HCT116 (cell line): ENCODE measurements at regions not wholly inside any gene's neighbourhood (a gene's known extent, or its start where the extent isn't known, plus 50 kb on each side); places are given as distances from the start of the nearest gene placed in this dataset.

Source experiments
- CEBPB ChIP-seq: IDR thresholded peaks from 2 replicates; pipeline ENCODE4 v1.6.1; 2012; ENCODE audit warnings: low read depth
- EGR1 ChIP-seq: IDR thresholded peaks from 2 replicates; pipeline ENCODE4 v1.6.1; 2012; ENCODE audit warnings: low read depth
- EZH2 ChIP-seq: fragments of 200-600 bp; sonication (generic); IDR thresholded peaks from 2 replicates; pipeline ENCODE4 v1.6.1; 2017; ENCODE audit warnings: antibody characterized with exemption, mixed run types
- EZH2phosphoT487 ChIP-seq: fragments of 200-600 bp; IDR thresholded peaks from 2 replicates; pipeline ENCODE4 v1.6.1; 2018; ENCODE audit warnings: antibody characterized with exemption, borderline replicate concordance
- JUND ChIP-seq: IDR thresholded peaks from 2 replicates; pipeline ENCODE4 v1.6.1; 2012
- POLR2A ChIP-seq: IDR thresholded peaks from 2 replicates; pipeline ENCODE4 v1.7.0; 2011; ENCODE audit warnings: borderline replicate concordance; ENCODE audit not compliant: insufficient read depth, insufficient read length; ENCODE audit errors: extremely low read depth
- RAD21 ChIP-seq: IDR thresholded peaks from 2 replicates; pipeline ENCODE4 v1.6.1; 2012; ENCODE audit warnings: low read depth, mild to moderate bottlenecking
- ZFX ChIP-seq: fragments of 450-650 bp; IDR thresholded peaks from 2 replicates; pipeline ENCODE4 v1.6.1; 2017
- ZNF274 ChIP-seq: fragments of 200-500 bp; sonication (Bioruptor generic); IDR thresholded peaks from 2 replicates; pipeline ENCODE4 v1.6.1; 2014; ENCODE audit warnings: mild to moderate bottlenecking, low read depth, low read length, inconsistent platforms
- TF ChIP-seq, protein P1 (sequence below), 3 experiments: fragments of 200-600 bp in 1 of 3; sonication (generic) in 1 of 3; IDR thresholded peaks in 2 of 3; conservative IDR thresholded peaks in 1 of 3; 2 replicates each; pipeline ENCODE4 v1.5.1; 2012 to 2017; ENCODE audit warnings: low read depth in 2 of 3, low read length in 2 of 3, antibody characterized with exemption in 1 of 3, borderline replicate concordance in 1 of 3, control low read depth in 1 of 3, mild to moderate bottlenecking in 1 of 3, mixed read lengths in 1 of 3, mixed run types in 1 of 3, moderate library complexity in 1 of 3; ENCODE audit not compliant: insufficient read depth in 1 of 3
- TF ChIP-seq, protein P2 (sequence below): IDR thresholded peaks from 2 replicates; pipeline ENCODE4 v1.6.1; 2012
- TF ChIP-seq, protein P3 (sequence below): IDR thresholded peaks from 2 replicates; pipeline ENCODE4 v1.6.1; 2011; ENCODE audit warnings: mild to moderate bottlenecking, low read length, moderate library complexity; ENCODE audit not compliant: insufficient replicate concordance; ENCODE audit errors: extremely low read depth
- TF ChIP-seq, protein P4 (sequence below): IDR thresholded peaks from 2 replicates; pipeline ENCODE4 v1.6.1; 2012

DNA sequence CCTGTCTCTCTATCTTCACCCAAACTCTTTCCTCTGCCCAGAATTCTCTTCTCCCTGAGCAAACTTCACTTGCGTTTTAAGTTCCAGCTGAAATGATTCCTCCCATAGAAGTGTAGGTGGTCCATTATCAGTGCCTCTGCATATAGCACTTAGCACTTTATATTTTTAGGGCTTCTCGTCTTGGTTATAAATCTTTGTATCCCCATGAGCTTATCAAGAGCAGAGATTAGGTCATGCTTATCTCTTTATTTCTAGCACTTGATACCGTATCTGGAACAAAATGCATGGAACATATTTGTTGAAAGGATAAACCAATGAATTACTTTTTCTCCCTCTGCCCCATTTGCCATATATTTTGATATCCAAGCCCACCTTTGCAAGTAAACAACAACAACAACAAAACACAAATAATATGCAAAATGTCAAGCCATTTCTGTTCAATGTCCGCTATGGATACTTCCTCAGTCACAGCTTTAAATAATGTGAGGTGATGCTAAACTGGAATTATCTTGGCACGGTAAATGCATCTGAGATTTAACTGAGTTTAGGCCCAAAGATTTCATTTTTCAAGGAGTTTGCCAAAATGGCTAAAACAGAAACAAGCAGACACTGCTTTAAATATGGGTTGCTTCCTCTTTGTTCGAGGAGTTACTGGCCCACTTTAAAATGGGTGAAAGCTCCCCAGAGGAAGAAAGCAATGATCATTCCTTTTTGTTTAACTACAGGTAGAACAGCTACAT is 106.2 kb upstream of the STMND1 start:
- TF ChIP-seq EZH2, result no peak
- TF ChIP-seq, protein P1, sequence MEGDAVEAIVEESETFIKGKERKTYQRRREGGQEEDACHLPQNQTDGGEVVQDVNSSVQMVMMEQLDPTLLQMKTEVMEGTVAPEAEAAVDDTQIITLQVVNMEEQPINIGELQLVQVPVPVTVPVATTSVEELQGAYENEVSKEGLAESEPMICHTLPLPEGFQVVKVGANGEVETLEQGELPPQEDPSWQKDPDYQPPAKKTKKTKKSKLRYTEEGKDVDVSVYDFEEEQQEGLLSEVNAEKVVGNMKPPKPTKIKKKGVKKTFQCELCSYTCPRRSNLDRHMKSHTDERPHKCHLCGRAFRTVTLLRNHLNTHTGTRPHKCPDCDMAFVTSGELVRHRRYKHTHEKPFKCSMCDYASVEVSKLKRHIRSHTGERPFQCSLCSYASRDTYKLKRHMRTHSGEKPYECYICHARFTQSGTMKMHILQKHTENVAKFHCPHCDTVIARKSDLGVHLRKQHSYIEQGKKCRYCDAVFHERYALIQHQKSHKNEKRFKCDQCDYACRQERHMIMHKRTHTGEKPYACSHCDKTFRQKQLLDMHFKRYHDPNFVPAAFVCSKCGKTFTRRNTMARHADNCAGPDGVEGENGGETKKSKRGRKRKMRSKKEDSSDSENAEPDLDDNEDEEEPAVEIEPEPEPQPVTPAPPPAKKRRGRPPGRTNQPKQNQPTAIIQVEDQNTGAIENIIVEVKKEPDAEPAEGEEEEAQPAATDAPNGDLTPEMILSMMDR (IDR thresholded peaks at IDR 0.05 in 2 of 3, conservative IDR thresholded peaks at IDR 0.05 in 1 of 3; ENCODE audit: borderline replicate concordance in 1 of 3, insufficient read depth in 1 of 3, low read depth in 2 of 3, low read length in 2 of 3), result no peak
- TF ChIP-seq, protein P2, sequence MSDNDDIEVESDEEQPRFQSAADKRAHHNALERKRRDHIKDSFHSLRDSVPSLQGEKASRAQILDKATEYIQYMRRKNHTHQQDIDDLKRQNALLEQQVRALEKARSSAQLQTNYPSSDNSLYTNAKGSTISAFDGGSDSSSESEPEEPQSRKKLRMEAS, result no peak
- TF ChIP-seq, protein P3, sequence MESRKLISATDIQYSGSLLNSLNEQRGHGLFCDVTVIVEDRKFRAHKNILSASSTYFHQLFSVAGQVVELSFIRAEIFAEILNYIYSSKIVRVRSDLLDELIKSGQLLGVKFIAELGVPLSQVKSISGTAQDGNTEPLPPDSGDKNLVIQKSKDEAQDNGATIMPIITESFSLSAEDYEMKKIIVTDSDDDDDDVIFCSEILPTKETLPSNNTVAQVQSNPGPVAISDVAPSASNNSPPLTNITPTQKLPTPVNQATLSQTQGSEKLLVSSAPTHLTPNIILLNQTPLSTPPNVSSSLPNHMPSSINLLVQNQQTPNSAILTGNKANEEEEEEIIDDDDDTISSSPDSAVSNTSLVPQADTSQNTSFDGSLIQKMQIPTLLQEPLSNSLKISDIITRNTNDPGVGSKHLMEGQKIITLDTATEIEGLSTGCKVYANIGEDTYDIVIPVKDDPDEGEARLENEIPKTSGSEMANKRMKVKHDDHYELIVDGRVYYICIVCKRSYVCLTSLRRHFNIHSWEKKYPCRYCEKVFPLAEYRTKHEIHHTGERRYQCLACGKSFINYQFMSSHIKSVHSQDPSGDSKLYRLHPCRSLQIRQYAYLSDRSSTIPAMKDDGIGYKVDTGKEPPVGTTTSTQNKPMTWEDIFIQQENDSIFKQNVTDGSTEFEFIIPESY, result no peak
- TF ChIP-seq RAD21, result no peak
- TF ChIP-seq EZH2phosphoT487, result no peak
- no peak for TF ChIP-seq POLR2A
- TF ChIP-seq, protein P4, sequence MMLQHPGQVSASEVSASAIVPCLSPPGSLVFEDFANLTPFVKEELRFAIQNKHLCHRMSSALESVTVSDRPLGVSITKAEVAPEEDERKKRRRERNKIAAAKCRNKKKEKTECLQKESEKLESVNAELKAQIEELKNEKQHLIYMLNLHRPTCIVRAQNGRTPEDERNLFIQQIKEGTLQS, result no peak
- no peak for TF ChIP-seq JUND
- no peak for TF ChIP-seq CEBPB
- TF ChIP-seq EGR1, result no peak
- no peak for TF ChIP-seq ZFX
- TF ChIP-seq ZNF274, result no peak
